Astrocyte of the spinal cord (primary cell): ENCODE measurements at regions not wholly inside any gene's neighbourhood (a gene's known extent, or its start where the extent isn't known, plus 50 kb on each side); places are given as distances from the start of the nearest gene placed in this dataset.

Experiments
- DNase-seq: peaks from one replicate; pipeline ENCODE4 v3.0.0; 2011; ENCODE audit warnings: low read depth, low spot score
- H3K4me3 ChIP-seq: 2 replicates; pipeline ENCODE4 v1.5.1; 2011; ENCODE audit warnings: low read depth, mild to moderate bottlenecking, low read length, moderate library complexity
- in situ Hi-C: cut with HindIII; loops from 2 replicates; pipeline ENCODE4 v1.10.0; 2017; ENCODE audit warnings: low sequenced_read_pairs
- TF ChIP-seq, protein P1 (sequence below): IDR thresholded peaks from 2 replicates; pipeline ENCODE4 v1.5.1; 2012; ENCODE audit warnings: low read depth, mild to moderate bottlenecking, low read length, inconsistent platforms

DNA sequence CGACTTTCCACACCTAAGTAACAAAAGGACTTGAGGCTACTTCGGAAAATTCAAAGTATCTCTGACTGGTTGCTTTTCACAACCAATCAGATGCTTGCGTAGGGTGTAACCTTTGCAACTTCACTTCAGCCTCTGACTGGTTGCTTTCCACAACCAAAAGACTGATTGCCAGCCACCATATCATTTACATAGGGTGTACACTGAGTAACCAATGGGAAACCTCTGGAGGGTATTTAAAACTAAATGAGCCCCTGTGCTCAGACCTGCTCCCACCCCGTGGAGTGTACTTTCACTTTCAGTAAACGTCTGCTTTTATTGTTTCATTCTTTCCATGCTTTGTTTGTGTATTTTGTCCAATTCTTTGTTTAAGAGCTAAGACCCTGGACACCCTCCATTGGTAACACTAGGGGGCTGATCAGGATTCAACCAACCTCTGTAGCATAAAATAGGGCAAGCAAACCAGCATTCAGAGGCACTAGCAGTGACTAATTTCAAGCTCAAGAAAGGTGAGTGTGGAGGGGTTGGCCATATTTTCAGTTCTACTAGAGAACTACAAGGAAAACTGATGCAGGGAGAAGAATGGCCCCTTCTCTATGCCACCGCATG is 390.8 kb downstream of the POM121L12 start:
- no peak overlapping the region for H3K4me3 ChIP-seq
- TF ChIP-seq, protein P1, sequence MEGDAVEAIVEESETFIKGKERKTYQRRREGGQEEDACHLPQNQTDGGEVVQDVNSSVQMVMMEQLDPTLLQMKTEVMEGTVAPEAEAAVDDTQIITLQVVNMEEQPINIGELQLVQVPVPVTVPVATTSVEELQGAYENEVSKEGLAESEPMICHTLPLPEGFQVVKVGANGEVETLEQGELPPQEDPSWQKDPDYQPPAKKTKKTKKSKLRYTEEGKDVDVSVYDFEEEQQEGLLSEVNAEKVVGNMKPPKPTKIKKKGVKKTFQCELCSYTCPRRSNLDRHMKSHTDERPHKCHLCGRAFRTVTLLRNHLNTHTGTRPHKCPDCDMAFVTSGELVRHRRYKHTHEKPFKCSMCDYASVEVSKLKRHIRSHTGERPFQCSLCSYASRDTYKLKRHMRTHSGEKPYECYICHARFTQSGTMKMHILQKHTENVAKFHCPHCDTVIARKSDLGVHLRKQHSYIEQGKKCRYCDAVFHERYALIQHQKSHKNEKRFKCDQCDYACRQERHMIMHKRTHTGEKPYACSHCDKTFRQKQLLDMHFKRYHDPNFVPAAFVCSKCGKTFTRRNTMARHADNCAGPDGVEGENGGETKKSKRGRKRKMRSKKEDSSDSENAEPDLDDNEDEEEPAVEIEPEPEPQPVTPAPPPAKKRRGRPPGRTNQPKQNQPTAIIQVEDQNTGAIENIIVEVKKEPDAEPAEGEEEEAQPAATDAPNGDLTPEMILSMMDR: no peak
- in situ Hi-C loops: no loop called here
- DNase-seq: no peak

DNA sequence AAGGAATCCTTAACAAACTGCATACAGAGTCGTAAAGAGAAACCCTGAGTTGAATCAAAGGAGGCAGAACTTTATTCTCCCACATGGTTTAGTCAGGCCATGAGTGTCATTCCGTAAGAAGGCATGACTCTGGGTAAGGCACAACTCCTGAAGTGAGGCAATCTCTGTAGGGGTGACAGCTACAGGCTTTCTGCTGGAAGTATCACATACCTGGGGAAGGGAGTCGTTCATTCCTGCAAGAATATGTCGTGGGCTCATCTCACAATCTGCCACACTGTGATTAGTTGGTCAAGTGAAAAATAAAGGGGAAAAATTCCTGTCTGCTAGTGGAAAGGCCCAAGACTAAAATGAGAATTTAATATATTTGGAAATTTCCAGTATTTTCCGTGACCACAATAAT is 392.6 kb downstream of the POM121L12 start:
- no peak for DNase-seq
- in situ Hi-C loops: no loop called here
- no peak overlapping the region for H3K4me3 ChIP-seq
- TF ChIP-seq, protein P1: no peak

DNA sequence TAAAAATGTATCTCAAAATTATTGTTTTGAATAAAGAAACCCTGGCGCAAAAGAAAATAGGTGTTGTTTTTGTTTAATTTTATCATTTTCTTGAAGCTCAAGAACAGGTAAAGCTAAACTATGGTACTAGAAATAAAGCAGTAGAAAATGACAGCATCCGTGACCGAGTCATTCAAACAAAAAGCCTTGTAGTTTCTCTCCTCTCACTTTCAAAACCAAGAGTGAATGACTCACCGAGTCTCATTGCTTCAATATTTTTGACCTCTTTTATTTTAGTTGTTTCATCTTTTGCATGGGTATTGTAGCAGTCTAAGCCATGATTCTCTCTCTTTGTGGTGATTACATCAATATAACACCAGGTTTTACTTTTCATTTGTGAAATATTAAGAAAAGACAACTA is 396.5 kb downstream of the POM121L12 start:
- H3K4me3 ChIP-seq: no peak overlapping the region
- DNase-seq: no peak
- TF ChIP-seq, protein P1: no peak
- in situ Hi-C loops: no loop called here

DNA sequence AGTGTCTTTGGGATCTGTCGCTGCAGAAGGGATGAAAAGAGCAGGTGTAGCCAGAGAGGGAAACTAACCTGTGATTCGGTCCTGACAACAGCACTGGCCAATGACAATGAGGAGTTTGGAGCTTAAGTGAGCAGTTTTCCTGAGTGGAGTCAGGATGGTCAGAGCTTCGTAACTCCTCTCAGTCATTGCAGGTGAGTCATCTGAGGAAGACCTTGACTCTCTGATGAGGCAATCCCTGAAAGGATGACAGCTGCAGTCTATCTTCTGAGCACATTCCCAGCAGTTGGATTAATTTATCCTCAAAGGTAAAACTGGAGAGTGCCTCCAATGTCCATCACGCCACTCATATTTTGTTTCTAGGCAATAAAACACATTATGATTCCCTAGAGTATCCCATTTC is 401.9 kb downstream of the POM121L12 start:
- TF ChIP-seq, protein P1: no peak
- in situ Hi-C loops: no loop called here
- no peak overlapping the region for H3K4me3 ChIP-seq
- no peak for DNase-seq

DNA sequence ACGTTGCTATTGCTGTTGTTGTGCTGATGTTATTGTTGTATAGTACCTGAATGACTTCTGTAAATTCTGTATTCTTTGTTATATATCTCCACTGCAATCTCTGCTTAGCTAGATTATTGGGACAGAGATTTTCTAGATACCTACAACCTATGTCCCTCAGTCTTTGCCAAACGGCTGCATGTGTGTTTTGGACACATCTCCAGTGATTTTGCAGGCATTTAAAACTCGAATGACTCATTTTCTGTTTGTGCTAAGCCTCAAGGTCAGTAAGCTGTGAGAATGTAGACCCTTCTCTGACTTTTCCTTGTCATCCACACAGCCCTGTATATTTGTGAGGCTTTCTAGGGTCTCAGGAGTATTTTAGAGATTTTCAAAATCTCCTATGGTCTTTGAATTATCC is 410.7 kb downstream of the POM121L12 start:
- DNase-seq: no peak
- in situ Hi-C loops: no loop called here
- TF ChIP-seq, protein P1: no peak
- H3K4me3 ChIP-seq: no peak overlapping the region

DNA sequence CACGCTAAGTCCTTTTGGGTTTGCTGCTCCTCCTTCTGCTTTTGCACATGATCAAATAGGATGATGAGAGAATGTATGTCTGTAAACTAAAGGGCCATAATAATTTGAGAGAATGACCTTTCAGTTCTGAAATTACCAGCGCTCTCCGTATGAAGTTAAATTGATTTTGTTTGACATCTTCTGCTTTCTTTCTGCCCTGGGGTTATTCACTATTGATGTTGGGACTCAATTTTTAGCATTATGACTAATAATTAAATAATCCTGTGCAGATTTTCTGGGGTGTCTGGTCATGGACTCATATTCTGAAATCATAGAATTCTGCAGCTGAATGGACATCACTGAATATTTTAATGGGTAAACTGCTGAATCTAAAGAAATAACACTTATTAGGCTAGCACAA is 423.2 kb downstream of the POM121L12 start:
- H3K4me3 ChIP-seq: no peak overlapping the region
- TF ChIP-seq, protein P1: no peak
- DNase-seq: no peak
- in situ Hi-C loops: no loop called here

DNA sequence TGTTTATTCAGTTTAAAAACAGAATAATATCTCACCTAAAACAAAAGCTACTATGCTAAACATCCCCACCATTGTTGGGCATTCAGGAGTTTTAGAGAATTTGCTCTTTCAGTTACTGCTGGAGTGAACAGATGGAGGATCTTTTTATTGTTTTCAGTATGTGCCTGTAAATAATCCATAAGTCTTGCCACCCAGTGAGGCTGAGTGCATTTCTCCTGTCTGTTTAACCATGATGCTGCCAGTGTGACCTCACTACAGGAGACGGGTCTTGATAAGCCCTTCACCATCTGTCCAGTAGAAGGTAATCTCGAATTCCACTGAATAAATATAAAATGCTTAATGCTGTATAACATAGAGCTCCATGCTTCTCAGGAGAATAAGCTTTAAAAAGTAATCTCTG is 430.9 kb downstream of the POM121L12 start:
- in situ Hi-C loops: no loop called here
- TF ChIP-seq, protein P1: no peak
- no peak overlapping the region for H3K4me3 ChIP-seq
- no peak for DNase-seq
